Dermis microvascular lymphatic vessel endothelial cell (primary cell): ENCODE measurements at regions not wholly inside any gene's neighbourhood (a gene's known extent, or its start where the extent isn't known, plus 50 kb on each side); places are given as distances from the start of the nearest gene placed in this dataset.
A peak's percentile ranks its signal among the peaks of the same experiment; 100 is the strongest.
"Not testable (repeated sequence)": the region's sequence is repeated elsewhere in the genome, so short reads cannot be mapped to it uniquely, and the experiment has no call there.

Source experiments
- DNase-seq, 2 donors: peaks; one replicate each; pipeline versions ENCODE4 v3.0.0 to v3.0.0-alpha.2; 2010; ENCODE audit warnings: low read depth in 2 of 2

GRCh38 chr1:55316947-55317662 lies 101.9 kb upstream of the USP24 start:
- DNase-seq, result no peak

- DNase-seq, result peak in 1 of 2 donors; percentile 15
These were observed 101.3 kb upstream of the USP24 start for GRCh38 chr1:55316502-55316901.

- DNase-seq, result no peak
These were observed 100.4 kb upstream of the USP24 start for GRCh38 chr1:55315552-55315951.

GRCh38 chr1:55314740-55315139 lies 99.6 kb upstream of the USP24 start:
- no peak for DNase-seq

GRCh38 chr1:55313903-55314302 lies 98.7 kb upstream of the USP24 start:
- DNase-seq, result peak in 1 of 2 donors; percentile 30

- no peak for DNase-seq
These were observed 96.8 kb upstream of the USP24 start for GRCh38 chr1:55311979-55312378.

- peak in 1 of 2 donors; percentile 65 for DNase-seq
These were observed 96.0 kb upstream of the USP24 start for GRCh38 chr1:55311057-55311641.

GRCh38 chr1:55310505-55310971 lies 95.4 kb upstream of the USP24 start:
- peak in 1 of 2 donors; percentile 98 for DNase-seq

- DNase-seq, result no peak
These were observed 94.8 kb upstream of the USP24 start for GRCh38 chr1:55309786-55310504.

GRCh38 chr1:55309053-55309452 lies 93.9 kb upstream of the USP24 start:
- no peak for DNase-seq

- DNase-seq, result no peak
These were observed 90.6 kb upstream of the USP24 start for GRCh38 chr1:55305735-55306134.

GRCh38 chr1:55304229-55304740 lies 89.1 kb upstream of the USP24 start:
- DNase-seq, result no peak

- no peak for DNase-seq
These were observed 87.8 kb upstream of the USP24 start for GRCh38 chr1:55302972-55303371.

- no peak for DNase-seq
These were observed 86.7 kb upstream of the USP24 start for GRCh38 chr1:55301912-55302311.

GRCh38 chr1:55300975-55301374 lies 85.8 kb upstream of the USP24 start:
- no peak for DNase-seq

- no peak for DNase-seq
These were observed 83.2 kb upstream of the USP24 start for GRCh38 chr1:55298167-55298894.

GRCh38 chr1:55296247-55296646 lies 81.1 kb upstream of the USP24 start:
- not testable (repeated sequence) for DNase-seq

GRCh38 chr1:55289614-55290013 lies 74.5 kb upstream of the USP24 start:
- no peak for DNase-seq

GRCh38 chr1:55289042-55289441 lies 73.9 kb upstream of the USP24 start:
- no peak for DNase-seq

- no peak for DNase-seq
These were observed 73.1 kb upstream of the USP24 start for GRCh38 chr1:55288245-55288644.

GRCh38 chr1:55287723-55288122 lies 72.6 kb upstream of the USP24 start:
- no peak for DNase-seq
